CD4-positive, alpha-beta T cell treated with Interleukin-4 for 1 hour (primary cell): ENCODE measurements at regions not wholly inside any gene's neighbourhood (a gene's known extent, or its start where the extent isn't known, plus 50 kb on each side); places are given as distances from the start of the nearest gene placed in this dataset.

Source experiments
- DNase-seq, 2 donors: peaks; one replicate each; pipeline ENCODE4 v3.0.0-alpha.2; 2020 to 2022

- no peak for DNase-seq
These were observed 139.8 kb upstream of the SNX19 start for GRCh38 chr11:131056036-131056435.

- DNase-seq: no peak
These were observed 147.4 kb upstream of the SNX19 start for GRCh38 chr11:131063638-131064037.

- DNase-seq: no peak
These were observed 148.2 kb upstream of the SNX19 start for GRCh38 chr11:131064373-131064991.

- no peak for DNase-seq
These were observed 149.4 kb upstream of the SNX19 start for GRCh38 chr11:131065435-131066413.

GRCh38 chr11:131066551-131066950 lies 150.3 kb upstream of the SNX19 start:
- no peak for DNase-seq

GRCh38 chr11:131070365-131070764 lies 154.1 kb upstream of the SNX19 start:
- no peak for DNase-seq

GRCh38 chr11:131073167-131073566 lies 156.9 kb upstream of the SNX19 start:
- DNase-seq: no peak

GRCh38 chr11:131074573-131074972 lies 158.3 kb upstream of the SNX19 start:
- DNase-seq: no peak

GRCh38 chr11:131077340-131077739 lies 161.1 kb upstream of the SNX19 start:
- no peak for DNase-seq

- DNase-seq: no peak
These were observed 162.8 kb upstream of the SNX19 start for GRCh38 chr11:131079036-131079435.

GRCh38 chr11:131089727-131090245 lies 173.5 kb upstream of the SNX19 start:
- no peak for DNase-seq

- no peak for DNase-seq
These were observed 176.2 kb upstream of the SNX19 start for GRCh38 chr11:131092469-131092868.

GRCh38 chr11:131094827-131095226 lies 178.5 kb upstream of the SNX19 start:
- no peak for DNase-seq

GRCh38 chr11:131095511-131096185 lies 179.4 kb upstream of the SNX19 start:
- no peak for DNase-seq

GRCh38 chr11:131099013-131099412 lies 182.7 kb upstream of the SNX19 start:
- DNase-seq: no peak

GRCh38 chr11:131099746-131100145 lies 183.5 kb upstream of the SNX19 start:
- DNase-seq: no peak

GRCh38 chr11:131108760-131109159 lies 192.5 kb upstream of the SNX19 start:
- no peak for DNase-seq

GRCh38 chr11:131109257-131109656 lies 193.0 kb upstream of the SNX19 start:
- DNase-seq: no peak

GRCh38 chr11:131109790-131110189 lies 193.5 kb upstream of the SNX19 start:
- no peak for DNase-seq

GRCh38 chr11:131111775-131112174 lies 195.5 kb upstream of the SNX19 start:
- DNase-seq: no peak

- no peak for DNase-seq
These were observed 202.0 kb upstream of the SNX19 start for GRCh38 chr11:131118247-131118646.

- DNase-seq: no peak
These were observed 205.4 kb upstream of the SNX19 start for GRCh38 chr11:131121426-131122333.
